ENCODE measurements at regions not wholly inside any gene's neighbourhood (a gene's known extent, or its start where the extent isn't known, plus 50 kb on each side); places are given as distances from the start of the nearest gene placed in this dataset.
"Not testable (repeated sequence)": the region's sequence is repeated elsewhere in the genome, so short reads cannot be mapped to it uniquely, and the experiment has no call there.

- DNase-seq = no peak
These were observed 1216.3 kb upstream of the ACO1 start for GRCh38 chr9:31168161-31168560.

DNA sequence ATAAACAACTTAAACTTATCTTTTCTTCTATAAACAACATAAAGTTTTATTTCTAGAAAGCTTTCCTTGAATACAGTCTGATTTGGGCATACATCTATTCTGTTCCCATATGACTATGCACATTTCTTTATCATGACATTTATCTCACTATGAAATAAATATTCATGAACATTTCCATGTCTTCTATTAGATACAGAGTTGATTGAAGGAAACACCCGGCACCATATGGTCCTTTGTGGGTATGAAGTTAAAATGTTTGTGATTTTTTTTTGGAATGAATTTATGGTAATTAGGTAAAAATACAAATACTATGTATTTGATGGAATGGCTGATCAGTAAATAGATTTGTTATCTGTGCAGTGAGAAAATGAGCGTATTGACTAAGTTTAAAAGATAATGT, 1209.8 kb upstream of the ACO1 start:
- DNase-seq = no peak

GRCh38 chr9:31183866-31184265, 1200.6 kb upstream of the ACO1 start:
- no peak for DNase-seq

GRCh38 chr9:31185831-31186230, 1198.6 kb upstream of the ACO1 start:
- DNase-seq = no peak

DNA sequence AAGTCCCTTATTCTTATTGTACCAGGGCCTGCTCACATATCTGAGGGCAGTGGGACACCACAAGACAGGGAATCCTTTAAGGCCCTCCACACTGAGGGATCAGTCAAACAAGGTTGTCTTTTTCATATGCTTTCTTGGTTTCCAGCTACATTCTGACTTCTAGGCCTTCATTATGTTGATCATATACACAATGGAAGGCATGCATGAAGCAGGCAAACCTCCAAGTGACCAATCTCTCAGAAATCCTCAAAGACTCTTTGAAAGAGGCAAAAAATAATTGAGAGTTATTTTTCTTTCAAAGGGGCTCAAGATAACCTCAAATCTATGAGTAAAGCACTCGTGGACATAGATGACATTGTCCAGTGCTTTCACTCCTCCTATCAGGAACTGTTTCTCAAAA, 1195.9 kb upstream of the ACO1 start:
- no peak for DNase-seq

DNA sequence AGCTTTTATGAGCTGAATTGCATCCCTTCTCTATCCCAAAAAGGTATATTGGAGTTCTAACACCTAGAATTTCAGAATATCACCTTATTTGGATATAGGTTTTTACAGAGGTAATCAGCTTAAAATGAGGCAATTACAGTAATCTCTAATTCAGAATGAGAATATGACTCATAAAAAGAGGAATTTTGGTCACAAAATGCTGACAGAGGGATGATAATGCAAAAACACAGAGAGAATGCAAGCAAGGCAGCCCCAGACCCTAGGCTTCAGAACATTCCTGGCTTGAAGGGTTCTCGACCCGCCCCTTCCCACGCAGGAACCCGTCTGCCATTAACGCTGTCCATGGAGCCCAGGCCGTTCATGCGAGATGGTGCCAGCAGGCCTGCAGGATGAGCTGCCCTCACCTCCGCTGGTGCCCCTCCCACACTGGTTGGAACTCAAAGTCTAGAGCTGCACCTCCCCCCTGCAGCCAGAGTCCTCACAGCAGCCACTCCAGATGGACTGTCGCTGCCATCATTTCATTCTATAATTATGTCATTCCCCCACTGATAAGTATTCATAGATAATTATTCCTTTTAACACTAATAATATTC, 1173.4 kb upstream of the ACO1 start:
- DNase-seq = no peak

GRCh38 chr9:31229976-31230375, 1154.5 kb upstream of the ACO1 start:
- not testable (repeated sequence) for DNase-seq

DNA sequence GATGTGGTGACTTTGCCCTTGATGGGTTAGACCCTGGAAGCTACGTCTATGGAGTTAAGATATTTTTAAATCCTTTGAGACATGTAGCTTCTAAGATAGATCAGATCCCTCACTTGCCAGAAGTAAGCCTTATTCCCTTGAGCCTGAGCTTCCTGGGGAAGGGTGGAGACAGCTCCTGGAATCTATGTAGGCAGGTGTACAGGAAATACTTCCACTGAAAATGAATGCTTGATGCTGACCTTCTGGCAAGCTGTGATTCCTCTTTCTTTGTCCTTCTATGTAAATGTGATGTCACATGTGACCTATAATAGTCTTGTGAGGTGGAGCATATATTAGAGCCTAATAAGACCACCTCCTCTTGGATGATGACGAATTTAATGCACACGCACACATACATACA, 1152.0 kb upstream of the ACO1 start:
- DNase-seq = no peak

DNA sequence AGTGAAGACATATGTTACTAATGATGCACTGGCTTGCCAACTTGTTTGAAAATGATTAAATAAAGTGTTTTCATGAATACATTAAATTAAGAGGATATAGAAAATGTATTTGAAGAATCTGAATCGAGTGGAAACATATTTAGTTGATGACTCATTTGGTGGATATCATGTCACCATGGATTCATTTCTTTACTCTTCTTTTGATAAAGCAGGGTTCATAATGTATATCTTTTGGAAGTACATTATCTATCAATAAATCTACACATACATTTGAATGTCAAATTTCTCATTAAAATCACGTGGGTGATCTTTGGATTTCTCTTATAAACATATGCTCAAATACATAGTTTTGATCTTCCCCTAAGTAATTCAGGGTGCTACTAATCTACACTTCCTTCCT, 1148.1 kb upstream of the ACO1 start:
- DNase-seq = no peak

- DNase-seq = no peak
These were observed 1141.1 kb upstream of the ACO1 start for GRCh38 chr9:31243386-31243785.

- no peak for DNase-seq
These were observed 1136.3 kb upstream of the ACO1 start for GRCh38 chr9:31248156-31248555.

DNA sequence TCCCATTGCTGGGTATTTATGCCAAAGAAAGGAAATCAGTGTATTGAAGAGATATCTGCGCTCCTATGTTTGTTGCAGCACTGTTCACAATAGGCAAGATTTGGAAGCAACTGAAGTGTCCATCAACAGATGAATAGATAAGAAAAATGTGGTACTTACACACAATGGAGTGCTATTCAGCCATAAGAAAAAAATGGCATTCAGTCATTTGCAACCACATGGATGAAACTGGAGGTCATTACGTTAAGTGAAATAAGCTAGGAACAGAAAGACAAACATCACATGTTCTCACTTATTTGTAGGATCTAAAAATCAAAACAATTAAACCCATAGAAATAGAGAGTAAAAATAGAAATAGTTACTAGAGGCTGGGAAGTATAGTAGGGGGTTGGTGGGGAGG, 1133.1 kb upstream of the ACO1 start:
- DNase-seq = no peak

- no peak for DNase-seq
These were observed 1130.4 kb upstream of the ACO1 start for GRCh38 chr9:31253800-31254762.

DNA sequence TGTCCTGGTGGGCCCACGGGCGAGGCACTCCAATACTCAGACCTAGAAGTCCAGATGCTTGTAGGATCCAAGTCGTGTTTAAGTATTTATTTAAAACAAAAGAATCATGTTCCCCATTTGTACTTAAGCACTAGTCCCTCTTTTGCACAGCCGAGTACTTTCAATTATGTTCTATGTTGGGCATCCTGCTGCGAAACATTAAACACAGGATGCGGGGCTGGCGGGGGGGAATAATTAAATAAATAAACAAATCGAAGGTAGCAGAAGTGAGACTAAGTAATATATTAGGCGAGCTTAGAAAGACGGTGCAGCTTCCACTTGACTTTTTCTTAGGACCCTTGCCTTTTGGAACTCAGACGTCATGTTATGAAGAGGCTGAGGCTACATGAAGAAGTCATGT, 1129.2 kb upstream of the ACO1 start:
- DNase-seq = no peak

GRCh38 chr9:31259824-31260223, 1124.6 kb upstream of the ACO1 start:
- no peak for DNase-seq

GRCh38 chr9:31272456-31273295, 1111.8 kb upstream of the ACO1 start:
- DNase-seq = no peak

GRCh38 chr9:31275419-31275818, 1109.0 kb upstream of the ACO1 start:
- DNase-seq = no peak

DNA sequence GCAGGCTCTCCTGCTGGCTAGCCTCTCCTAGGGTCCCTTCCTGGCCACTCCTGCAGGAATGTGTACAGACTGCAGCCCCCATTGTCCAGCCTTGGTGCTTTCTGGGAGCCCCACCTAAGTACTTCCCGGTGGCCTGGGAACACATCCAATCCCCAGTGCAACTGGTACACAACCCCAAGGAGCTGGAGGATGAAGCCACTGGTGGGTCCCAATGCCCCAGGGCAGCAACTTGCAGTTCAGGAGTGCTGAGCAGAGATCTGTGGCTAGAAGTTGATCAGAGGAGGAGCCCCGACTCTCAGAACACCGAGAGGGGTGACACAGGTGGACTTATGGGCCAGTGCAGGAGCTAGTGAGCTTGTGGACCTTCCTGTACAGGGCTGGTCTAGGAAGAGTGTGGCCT, 1093.7 kb upstream of the ACO1 start:
- DNase-seq = no peak

DNA sequence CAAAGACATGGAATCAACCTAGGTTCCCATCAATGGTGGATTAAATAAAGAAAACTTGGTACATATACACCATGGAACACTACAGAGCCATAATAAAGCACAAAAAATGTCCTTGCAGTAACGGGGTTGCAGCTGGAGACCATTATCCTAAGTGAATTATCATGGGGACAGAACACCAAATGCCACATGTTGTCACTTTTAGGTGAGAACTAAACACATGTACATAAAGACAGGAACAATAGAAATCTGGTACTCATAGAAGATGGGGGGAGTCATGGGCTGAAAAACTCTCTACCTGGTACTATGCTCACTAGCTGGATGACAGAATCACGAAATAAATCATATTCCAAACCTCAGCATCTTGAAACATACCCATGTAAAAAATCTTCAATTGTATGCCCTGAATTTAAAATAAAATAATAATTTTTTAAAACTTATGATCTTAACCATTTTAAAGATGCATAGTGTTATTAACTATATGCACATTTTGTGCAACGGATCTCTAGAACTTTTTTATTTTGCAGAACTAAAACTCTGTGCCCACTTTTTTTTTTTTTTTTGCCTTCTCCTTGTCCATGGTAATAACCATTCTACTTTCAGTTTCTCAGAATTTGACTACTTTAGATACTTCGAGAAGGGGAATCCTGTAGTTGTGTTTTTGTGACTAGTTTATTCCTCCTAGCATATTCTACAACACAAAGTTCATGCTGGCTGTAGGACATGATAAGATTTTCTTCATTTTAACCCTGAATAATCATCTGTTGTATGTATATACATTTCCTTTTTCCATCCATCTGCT, 1081.6 kb upstream of the ACO1 start:
- DNase-seq = no peak

DNA sequence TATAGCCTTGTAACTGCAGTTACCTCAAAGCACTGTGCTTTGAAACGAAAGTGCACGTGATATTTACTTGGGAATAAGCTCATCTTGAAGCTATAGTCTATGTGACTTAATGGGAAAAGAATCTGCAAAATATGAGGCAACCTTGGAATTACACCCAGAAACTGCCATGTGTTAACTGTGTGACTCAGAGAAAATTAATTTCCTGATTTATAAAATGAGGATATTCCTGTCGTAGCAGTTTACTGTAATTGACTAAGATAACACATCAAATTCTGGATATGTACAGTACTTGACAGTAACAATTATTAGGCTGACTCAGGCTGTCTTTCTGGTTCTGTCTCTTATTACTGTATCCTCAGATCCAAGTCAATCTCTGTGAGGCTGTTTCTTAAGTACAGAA, 1079.9 kb upstream of the ACO1 start:
- no peak for DNase-seq

GRCh38 chr9:31314241-31314640, 1070.2 kb upstream of the ACO1 start:
- DNase-seq = no peak

DNA sequence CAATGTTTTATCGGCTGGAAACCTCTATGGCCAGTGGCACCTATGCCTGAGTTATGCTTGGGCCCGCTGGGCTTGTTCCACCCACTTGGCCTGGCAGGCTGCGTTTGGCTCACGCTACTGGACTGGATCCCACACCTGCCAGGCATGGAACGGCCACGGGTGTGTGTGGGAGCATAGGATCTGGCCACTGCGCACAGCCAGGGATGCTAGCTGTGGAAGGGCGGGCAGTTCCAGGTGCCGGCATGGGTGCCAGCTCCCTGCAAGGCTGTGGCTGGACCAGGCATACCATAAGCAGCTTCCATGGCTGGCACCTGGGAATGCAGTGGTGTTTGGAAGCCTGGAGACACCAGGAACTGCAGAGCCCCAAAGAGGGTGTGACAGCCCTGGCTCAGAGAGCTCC, 1063.9 kb upstream of the ACO1 start:
- DNase-seq = no peak

GRCh38 chr9:31321256-31321655, 1063.2 kb upstream of the ACO1 start:
- no peak for DNase-seq

Data from GOT3 (cell line).